ENCODE measurements at regions not wholly inside any gene's neighbourhood (a gene's known extent, or its start where the extent isn't known, plus 50 kb on each side); places are given as distances from the start of the nearest gene placed in this dataset.
A peak's percentile ranks its signal among the peaks of the same experiment; 100 is the strongest.
"Not testable (repeated sequence)": the region's sequence is repeated elsewhere in the genome, so short reads cannot be mapped to it uniquely, and the experiment has no call there.

DNA sequence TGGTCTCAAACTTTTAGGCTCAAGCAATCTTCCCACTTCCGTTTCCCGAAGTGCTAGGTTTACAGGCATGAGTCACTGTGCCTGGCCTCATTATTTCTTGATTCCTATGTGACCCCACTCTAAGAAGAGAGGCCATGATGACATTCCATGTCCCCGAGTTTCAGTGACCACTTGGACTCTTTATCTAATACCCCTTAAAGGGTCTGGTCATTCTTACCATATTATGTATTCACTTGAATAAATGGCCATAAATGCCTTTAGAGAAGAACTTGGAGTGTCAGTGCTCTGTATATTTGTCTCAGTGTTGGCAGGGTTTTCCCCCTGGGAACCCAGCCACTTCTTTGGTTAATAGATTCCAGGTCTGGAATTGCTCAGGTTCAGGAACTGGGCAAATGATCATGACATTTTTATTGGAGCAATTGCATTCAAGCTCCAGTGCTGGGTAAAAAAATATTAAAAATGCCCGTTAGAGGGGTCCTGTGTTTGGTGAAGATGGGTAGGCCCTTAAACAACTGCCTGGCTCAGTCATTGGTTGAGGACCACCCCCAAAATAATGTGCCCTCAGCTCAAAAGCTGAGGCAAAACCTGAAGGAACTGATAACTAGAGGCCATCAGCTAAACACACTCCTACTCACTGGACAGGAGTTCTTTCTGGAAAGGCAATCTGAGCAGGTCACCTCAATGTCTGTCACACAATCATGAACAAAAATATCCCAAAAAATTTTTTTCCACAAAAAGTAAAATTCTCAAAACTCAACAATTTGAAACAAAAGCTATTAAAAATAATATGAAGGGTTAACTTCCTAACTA lies 186.6 kb upstream of the ZNF608 start:
- DNase-seq, result no peak

DNA sequence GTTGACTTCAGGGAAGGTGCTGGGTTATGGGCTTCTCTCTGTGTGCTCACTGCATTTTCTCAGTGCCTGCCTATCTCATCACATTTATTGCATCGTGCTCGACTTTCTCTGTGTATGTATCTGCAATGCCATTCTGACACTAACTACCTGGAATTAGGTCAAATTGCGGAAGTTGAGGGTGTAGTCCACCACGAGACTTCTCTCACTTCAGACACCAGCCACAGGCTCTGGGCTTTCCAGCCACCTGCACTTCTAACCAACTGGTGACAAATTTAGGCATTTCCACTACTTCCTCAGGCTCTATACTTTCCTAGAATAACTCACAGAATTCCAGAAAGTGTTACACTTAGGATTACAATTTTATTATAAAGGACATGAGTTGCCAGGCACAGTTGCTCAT lies 188.6 kb upstream of the ZNF608 start:
- no peak for DNase-seq

DNA sequence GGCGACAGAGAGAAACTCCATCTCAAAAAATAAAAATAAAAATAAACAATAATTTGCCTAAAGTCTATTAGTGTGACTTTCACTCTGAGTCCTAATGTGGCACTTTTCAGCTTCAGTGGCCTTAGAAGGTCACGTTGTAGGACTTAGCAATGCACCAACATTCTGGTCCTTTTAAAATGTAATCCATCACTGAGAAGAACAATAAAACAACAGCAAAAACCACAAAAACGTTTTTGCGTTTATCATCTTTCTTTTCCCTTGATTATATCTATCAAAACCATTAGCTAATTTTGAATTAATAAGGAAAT lies 190.1 kb upstream of the ZNF608 start:
- DNase-seq, result no peak

DNA sequence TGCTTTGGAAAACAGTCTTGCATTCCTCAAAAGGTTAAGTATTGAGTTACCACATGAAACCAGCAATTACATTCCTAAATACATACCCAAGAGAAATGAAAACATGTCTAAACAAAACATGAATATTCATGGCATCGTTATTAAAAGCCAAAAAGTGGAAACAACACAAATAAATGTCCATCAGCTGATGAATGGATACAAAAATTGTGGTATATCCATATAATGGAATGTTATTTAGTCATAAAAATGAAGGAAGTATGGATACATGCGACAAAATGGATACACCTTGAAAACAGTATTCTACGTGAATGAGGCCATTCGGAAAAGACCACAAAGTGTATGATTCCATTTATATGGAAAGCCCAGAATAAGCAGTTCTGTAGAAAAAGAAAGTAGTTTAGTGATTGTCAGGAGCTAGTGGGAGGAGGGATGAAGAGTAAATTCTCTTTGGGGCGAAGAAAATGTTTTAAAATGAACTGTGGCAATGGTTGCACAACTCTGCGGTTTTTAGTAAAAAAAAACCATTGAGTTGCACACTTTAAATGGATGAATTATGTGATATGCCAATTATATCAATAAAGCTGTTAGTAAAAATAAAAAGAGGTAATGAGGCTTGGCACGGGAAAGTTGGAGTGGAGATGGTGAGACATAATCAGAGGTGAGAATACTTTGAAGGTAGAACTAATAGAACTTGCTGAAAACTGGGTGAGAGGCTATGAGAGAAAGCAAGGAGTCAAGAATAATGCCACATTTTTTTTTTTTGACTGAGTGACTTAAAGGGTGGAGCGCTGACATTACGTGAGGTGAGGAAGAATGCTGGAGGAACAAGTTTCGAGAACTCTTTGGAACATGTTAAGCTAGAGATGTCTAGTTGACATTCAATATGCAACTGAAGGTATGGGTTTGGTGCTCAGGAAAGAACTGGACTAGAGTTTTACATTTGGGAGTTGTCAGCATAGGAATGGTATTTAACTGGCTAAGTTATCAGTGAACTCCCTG lies 194.9 kb upstream of the ZNF608 start:
- no peak for DNase-seq

DNA sequence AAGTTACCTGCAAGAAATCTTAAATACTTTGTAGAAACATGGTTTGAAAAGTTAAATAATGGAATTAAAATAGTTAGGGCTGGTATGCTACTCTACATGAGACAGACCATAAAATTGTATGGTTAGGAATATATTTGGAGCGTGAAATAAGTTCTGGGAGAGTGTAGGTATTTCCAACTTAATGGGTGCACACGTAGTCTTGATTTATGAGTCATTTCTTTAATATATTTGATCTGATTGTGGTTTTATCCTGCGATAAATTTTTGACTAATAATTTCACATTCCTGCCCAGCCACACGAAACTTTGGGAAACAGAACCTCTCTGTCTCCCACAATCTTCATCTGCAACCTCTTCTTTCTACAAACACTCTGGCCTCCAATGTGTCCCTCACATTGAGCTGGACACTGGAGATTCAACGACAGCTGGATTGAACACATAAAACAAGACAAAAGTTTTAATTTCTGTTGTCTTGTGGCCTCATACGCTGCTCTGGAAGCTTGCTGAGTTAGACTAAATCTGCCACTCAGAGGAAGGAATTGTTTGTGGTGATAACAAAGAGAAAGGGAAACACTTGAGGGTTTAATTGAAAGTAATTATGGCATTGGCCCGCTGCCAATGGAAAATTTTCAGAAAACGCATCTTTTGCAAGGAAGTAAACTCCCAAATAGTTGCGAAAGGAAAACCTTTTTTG lies 201.8 kb upstream of the ZNF608 start:
- DNase-seq, result peak; percentile 19 to 47

DNA sequence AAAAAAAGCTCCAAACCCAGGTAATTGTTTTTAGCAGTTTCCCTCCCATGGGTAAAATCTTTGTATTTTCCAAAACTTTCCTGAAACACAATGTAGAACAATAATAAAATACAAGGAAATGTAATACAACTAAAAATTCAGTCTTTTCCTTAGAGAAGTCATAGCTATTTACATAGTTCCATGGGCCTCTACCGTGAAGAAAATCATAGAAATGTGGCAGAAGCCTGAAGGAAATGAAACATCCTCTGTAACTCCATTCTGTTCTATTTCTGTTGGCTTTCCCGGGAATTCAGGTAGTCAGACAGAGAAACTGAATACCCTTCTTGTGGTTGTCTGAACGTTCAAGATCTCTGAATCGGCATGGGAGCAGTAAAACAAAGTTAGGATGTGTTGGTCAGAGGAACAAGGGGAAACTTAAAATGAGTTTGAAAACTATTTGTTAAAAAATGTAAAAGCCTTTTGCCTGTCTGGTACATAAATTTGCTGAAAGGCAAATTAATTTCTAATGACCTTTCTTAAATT lies 202.4 kb upstream of the ZNF608 start:
- no peak for DNase-seq

DNA sequence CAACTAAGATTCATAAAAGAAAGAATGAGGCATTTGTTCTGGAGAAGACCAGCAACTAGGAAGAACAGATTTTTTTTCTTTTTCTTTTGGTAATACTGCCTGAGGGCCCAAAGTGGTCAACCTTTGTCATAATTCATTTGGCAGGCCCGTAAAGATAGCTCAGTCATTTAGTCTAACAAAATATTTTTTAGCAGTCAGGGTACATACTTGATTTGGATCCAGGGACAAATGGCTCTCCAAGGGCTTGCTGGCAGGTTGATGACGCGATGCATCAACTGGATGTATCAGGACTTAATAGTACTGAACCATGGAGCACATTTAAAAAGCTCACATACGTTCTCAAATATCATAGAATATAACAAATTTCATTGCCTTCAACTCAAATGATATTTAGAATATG lies 203.4 kb upstream of the ZNF608 start:
- no peak for DNase-seq

DNA sequence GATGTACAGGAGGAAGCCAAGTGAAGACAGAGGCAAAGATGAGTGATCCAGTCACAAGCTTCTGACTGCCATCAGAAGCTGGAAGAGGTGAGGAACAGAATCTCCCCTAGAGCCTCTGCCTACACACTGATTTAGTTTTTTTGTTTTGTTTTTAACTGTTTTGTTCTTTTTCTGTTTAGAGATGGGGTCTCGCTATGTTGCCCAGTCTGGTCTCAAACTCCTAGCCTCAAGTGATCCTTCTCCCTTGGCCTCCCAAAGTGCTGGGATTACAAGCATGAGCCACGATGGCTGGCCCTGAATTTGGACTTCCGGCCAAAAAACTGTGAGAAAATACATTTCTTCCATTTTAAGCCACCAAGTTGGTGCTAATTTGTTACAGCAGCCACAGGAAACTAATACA lies 204.7 kb upstream of the ZNF608 start:
- no peak for DNase-seq

DNA sequence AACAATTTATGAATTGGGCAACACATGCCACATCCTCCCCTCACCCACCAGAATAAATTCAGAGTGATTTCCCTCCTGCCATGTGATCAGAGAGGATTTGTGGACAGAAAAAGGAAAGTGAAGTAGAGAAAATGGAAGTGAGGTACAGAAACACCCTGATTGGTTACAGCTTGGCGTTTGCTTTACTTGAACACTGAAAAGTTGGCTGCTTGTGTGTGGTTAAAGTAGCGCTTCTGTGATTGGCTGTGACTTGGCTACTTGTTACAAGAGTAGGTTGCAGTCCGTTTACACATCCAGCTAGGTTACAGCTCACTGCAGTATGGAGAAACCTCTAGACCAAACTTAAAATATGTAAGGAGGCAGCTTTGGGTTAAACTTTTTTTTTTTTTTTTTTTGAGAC lies 205.2 kb upstream of the ZNF608 start:
- DNase-seq, result no peak

DNA sequence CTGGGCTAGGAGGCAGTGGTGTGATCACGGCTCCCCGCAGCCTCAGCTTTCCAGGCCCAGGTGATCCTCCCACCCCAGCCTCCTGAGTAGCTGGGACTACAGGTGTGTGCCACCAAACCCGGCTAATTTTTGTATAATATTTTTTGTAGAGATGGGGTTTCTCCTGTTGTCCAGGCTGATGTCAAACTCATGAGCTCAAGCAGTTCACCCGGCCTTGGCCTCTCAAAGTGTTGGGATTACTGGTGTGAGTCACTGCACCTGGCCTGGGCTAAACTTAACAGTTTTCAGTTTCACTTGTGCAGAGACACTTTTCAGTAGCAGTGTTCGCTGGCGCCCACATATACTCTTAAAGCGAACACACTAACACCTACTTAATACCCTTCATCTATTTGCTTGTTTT lies 205.6 kb upstream of the ZNF608 start:
- DNase-seq, result no peak

DNA sequence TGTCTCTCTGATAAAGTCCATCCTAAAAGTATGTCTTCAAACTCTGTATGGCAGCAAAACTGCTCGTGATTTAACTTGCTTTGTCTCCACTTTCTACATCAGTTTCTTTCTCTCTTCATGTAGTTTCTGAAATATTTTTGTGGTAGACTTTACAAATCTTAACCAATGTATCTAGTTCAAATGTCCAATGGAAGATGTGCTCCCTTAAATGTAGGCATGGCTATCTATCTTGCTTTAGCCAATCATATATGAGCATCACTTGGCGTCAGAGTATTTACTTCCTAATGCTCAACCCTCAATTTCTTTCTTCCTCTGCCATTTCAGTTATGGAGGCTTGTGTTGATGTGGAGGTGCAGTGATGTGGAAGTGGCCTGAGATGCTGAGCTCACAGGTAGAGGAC lies 206.1 kb upstream of the ZNF608 start:
- no peak for DNase-seq

DNA sequence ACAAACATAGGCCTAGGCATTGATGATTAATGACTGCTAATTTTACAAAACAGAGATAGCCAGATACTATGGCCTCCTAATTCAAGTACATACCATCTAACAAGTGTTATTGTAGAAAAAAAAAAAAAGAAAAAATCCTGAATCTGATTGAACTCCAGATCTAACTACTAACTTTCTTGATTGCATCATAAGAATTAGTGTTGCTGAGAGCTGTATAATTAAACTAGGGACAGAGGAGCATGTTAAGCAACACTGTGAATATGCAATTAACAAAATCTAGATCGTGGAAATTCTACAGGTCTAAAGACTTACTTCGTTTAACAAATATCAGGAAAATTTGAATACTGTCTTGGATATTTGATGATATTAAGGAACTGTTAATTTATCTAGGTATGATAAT lies 208.3 kb upstream of the ZNF608 start:
- no peak for DNase-seq

DNA sequence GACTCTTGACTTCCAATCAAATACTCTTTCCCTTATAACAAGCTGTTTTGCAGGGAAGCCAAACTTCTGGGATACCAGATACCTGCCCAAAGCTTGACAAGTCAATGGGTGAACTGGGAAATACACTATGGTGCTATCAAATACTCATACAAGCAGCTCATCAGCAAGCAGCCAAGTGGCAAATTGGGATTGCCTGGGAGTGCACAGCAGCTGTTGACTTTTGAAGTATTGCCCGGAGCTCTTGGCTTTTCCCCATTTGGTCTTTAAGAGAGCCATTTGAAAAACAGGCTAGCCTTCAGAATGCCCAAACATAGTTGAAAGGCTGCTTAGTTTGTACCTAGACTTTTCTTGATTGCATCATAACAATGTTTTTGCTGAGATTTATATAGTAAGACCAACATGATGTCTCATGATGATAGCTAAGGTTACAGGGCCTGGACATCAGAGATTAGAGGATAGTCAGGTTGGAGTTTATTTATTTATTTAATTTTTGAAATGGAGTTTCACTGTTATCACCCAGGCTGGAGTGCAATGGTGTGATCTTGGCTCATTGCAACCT lies 210.1 kb upstream of the ZNF608 start:
- no peak for DNase-seq

DNA sequence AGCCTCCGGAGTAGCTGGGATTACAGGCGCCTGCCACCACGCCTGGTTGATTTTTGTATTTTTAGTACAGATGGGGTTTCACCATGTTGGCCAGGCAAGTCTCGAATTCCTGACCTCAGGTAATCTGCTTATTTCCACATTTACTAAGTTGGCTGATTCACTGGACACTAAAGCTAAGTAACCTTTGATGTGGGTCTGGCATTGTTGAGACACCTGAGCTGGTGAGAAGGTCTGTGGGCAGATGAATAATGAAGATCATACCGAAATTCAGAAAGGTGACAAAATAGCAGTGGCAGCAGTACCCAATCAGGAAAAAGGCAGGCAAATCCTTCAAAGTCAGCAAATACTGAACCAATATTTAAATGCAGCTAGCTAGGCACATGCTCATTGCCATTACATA lies 210.6 kb upstream of the ZNF608 start:
- DNase-seq, result no peak

DNA sequence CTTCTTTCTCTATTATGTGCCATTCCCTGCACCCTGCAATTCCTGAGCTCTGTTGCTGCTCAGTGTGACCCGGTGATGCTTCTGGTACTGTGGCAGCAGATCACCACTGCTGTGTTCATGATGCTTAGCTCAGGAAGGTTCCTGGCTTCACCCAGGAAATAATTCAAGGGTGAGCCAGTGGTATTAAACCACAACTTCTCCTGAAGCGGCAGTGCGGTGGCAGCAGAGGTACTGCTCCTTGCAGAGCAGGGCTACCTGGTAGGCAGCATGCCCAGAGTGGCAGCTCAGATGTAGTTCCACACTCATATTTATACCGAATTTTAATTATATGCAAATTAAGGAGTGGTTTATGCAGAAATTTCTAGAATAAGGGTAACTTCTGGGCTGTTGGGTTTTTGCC lies 213.8 kb upstream of the ZNF608 start:
- no peak for DNase-seq

DNA sequence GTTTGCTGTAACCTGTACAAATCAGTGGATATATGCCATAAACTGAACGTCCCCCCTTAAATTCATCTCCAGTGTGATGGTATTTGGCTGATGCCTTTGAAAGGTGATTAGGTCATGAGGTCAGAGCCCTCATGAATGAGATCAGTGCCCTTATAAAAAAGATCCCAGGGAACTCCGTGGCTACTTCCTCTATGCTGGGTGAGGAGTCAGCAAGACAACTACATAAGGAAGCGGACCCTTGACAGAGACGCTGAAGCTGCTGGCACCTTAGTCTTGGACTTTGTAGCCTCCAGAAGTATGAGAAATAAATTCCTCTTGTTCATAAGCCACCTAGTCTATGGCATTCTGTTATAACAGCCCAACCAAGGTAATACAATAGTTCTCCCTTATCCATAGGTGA lies 215.1 kb upstream of the ZNF608 start:
- no peak for DNase-seq

DNA sequence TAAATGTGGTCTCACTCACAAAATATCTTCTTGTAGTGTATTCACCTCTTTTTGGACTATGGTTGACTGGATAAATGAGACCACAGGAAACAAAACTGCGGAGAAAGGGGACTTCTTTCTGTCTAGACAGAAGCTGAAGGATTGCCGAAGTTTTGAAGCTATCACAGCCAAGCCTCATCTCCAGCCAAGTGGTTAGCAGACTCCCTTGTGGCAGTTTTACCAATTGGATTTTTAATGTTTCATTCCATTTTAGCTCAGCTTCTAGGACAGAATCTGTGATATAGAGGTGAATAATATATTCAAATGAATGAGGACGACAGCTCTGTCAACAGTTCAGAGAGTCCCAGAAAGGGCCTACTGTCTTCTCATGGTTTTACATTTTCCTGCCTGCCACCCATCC lies 215.7 kb upstream of the ZNF608 start:
- DNase-seq, result no peak

DNA sequence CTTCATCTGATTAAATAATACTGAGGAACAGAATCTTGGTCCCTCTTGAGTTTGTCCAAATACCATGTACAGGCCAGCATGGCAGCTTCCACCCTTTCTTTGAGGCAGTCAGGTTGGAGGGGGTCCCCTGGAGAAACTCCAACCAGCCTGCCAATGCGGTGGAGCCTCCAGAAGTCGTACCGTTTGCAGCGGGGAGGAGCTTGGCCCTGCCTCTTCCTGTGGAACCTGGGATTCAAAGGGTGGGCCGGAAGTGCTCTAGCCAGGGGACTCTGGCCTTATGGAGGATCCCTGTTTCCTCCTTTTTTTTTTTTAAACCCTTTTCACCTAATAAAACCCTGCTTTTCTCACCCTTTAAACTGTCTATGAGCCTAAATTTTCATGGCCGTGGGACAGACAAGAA lies 216.3 kb upstream of the ZNF608 start:
- no peak for DNase-seq

DNA sequence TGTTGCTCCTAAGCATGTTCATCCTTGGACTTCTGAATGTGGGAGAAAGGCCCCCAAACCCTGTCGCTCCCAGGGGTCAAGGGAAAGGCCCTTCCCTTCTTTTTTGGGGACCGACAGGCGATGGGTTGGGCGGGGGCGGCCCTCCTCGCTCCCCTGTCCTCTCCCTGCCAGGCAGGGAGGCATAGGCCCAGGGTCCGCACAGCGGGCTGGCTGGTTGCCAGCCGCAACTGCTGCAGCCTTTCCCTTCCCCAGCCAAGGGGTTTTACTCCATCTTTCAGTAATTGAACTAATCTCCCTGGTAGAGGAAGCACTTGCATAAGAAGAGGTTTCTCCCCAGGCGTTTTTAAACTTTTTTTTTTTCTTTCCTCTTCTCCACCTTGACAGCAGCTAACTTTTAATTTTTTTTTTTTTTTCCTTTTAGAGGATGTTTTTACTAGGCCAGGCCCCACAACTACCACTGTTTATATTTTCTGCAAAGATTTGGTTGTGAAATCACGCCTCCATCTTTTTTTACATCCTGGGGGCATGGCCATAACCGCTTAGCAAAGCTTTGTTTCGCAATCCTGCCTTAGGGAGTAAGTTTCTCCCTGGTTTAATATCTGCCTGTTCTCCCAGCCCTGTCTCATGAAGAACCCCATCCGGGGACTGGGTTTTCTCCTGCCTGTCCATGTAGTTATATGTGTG lies 216.9 kb upstream of the ZNF608 start:
- no peak for DNase-seq

DNA sequence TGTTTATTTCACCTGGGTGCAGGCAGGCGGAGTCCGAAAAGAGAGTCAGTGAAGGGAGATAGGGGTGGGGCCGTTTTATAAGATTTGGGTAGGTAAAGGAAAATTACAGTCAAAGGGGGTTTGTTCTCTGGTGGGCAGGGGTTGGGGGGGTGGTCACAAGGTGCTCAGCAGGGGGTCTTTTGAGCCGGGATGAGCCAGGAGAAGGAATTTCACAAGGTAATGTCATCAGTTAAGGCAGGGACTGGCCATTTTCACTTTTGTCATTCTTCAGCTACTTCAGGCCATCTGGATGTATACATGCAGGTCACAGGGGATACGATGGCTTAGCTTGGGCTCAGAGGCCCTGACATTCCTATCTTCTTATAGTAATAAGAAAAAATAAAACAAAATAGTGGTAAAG lies 220.3 kb upstream of the ZNF608 start:
- not testable (repeated sequence) for DNase-seq

DNA sequence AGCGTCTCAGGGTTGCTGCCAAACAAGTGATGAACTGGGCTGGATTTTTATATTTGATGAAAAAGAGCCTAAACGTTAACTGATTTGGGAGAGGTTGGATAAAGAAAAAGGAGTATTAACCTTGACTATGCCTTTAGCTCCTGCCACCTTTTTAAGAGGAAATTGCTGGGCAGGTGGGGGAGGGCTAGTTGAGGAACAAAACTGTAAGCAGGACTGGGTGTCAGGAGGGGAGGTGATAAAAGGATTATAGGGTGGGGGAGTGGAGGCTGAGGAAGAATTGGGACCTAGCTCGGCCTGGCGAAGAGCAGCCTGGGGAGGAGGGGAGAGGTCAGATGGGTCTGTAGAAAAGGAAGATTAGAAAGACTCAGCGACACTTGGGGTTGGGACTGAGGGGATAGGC lies 223.9 kb upstream of the ZNF608 start:
- DNase-seq, result not testable (repeated sequence)

DNA sequence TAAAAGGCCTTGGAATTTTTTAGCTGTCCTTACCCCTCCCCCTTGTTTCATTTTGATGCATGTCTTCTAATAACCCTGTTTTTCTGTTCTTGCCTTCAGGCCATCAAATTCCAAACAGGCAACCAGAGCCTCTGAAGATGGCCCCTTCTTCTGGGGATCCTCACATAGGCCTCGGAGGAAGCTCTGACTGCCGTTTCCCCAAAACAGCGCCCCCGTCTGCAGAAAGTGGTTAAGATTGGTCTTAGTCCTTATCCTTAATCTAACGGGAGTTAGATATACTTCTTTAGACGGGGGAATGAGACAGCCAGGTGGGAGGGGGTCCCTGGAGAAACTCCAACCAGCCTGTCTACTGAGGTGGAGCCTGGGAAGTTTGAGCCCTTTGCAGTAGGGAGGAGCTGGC lies 226.3 kb upstream of the ZNF608 start:
- DNase-seq, result no peak

DNA sequence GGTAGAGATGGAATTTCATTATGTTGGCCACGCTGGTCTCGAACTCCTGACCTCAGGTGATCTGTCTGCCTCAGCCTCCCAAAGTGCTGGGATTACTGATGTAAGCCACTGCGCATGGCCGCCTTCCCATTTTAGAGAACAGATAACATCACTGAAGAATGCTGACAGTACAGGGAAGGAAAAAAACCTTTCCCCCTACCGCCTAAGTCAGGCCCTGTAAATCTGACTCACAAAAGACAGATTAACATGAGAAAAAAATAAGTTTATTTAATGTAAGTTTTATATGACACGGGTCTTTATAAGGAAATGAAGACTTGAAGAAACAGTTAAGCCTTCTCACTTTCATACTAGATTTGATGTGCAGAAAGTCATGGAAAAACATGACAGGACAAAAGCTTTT lies 227.2 kb upstream of the ZNF608 start:
- no peak for DNase-seq
